ENCODE measurements at regions not wholly inside any gene's neighbourhood (a gene's known extent, or its start where the extent isn't known, plus 50 kb on each side); places are given as distances from the start of the nearest gene placed in this dataset.

DNA sequence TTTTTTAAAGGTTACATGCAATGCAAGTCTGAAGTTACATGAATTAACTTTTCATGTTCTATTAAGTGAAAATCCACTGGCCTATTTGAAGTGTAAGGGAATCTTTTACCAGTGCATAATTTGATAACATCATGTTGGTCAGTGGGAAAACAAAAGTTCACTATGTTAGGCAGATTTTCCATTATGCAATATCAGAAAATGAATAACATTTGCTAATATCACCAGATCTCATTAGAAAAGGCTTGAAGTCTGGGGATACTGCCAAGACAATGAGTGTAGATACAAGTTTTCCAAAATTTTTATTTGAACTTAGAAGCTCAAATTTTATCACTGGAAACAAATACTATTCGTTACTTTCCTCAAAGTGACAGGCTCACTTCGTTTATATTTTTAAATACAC is 296.4 kb upstream of the CDH4 start:
- ChIA-PET CTCF (interaction anchor here (1.0 kb wide), 1 partner anchor 24 kb away, joined by 3 read pairs; no protein-coding TSS in a partner anchor), POLR2A (no interaction called here)
- H3K4me1 ChIP-seq (ENCODE audit: control extremely low read depth in 1 of 4, control insufficient read depth in 4 of 4, insufficient read depth in 4 of 4, low read length in 3 of 4): no peaks in the 10 kb centered on the region
- H3K27me3 ChIP-seq (replicated peaks in 2 of 5; ENCODE audit: control insufficient read depth in 4 of 5, insufficient read depth in 5 of 5, low read length in 4 of 5): peaks cover 0 to 7% (median 0%) of the 10 kb centered on the region in 5 experiments
- peaks cover 0 to 3% (median 0%) of the 10 kb centered on the region in 5 experiments for H3K9me3 ChIP-seq (ENCODE audit: control extremely low read depth in 1 of 5, control insufficient read depth in 4 of 5, insufficient read depth in 2 of 5, low read depth in 1 of 5, low read length in 4 of 5)
- WGBS (ENCODE audit: insufficient coverage): no CpG with 5 or more reads among the region's 2 CpGs
- H3K4me3 ChIP-seq (ENCODE audit: control insufficient read depth in 1 of 7, extremely low read depth in 1 of 7, insufficient read depth in 4 of 7, low read depth in 2 of 7, low read length in 6 of 7): no peak overlapping the region
- H3K27ac ChIP-seq (ENCODE audit: insufficient read depth in 1 of 2, low read depth in 1 of 2, low read length in 2 of 2, poor library complexity in 1 of 2, severe bottlenecking in 2 of 2): no peak overlapping the region
- no peaks in the 10 kb centered on the region for H3K36me3 ChIP-seq (ENCODE audit: control insufficient read depth in 4 of 4, insufficient read depth in 4 of 4, low read length in 3 of 4)
- DNase-seq: no peak

GRCh38 chr20:60956194-60956593 is 295.9 kb upstream of the CDH4 start:
- H3K4me1 ChIP-seq (ENCODE audit: control extremely low read depth in 1 of 4, control insufficient read depth in 4 of 4, insufficient read depth in 4 of 4, low read length in 3 of 4): no peaks in the 10 kb centered on the region
- peaks cover 0 to 7% (median 0%) of the 10 kb centered on the region in 5 experiments for H3K27me3 ChIP-seq (replicated peaks in 2 of 5; ENCODE audit: control insufficient read depth in 4 of 5, insufficient read depth in 5 of 5, low read length in 4 of 5)
- POLR2A ChIA-PET: no interaction called here
- CTCF ChIA-PET: interaction anchor here (1.0 kb wide), 1 partner anchor 24 kb away, joined by 3 read pairs; no protein-coding TSS in a partner anchor
- H3K4me3 ChIP-seq (ENCODE audit: control insufficient read depth in 1 of 7, extremely low read depth in 1 of 7, insufficient read depth in 4 of 7, low read depth in 2 of 7, low read length in 6 of 7): no peak overlapping the region
- WGBS (ENCODE audit: insufficient coverage): 94% methylated on average over 3 of the region's 4 CpGs
- H3K36me3 ChIP-seq (ENCODE audit: control insufficient read depth in 4 of 4, insufficient read depth in 4 of 4, low read length in 3 of 4): no peaks in the 10 kb centered on the region
- H3K27ac ChIP-seq (ENCODE audit: insufficient read depth in 1 of 2, low read depth in 1 of 2, low read length in 2 of 2, poor library complexity in 1 of 2, severe bottlenecking in 2 of 2): no peak overlapping the region
- peaks cover 0 to 3% (median 0%) of the 10 kb centered on the region in 5 experiments for H3K9me3 ChIP-seq (ENCODE audit: control extremely low read depth in 1 of 5, control insufficient read depth in 4 of 5, insufficient read depth in 2 of 5, low read depth in 1 of 5, low read length in 4 of 5)
- DNase-seq: no peak

GRCh38 chr20:60957621-60958020 is 294.4 kb upstream of the CDH4 start:
- Histone ChIP-seq H3K27ac (ENCODE audit: insufficient read depth in 1 of 2, low read depth in 1 of 2, low read length in 2 of 2, poor library complexity in 1 of 2, severe bottlenecking in 2 of 2) (no peak overlapping the region), H3K4me3 (ENCODE audit: control insufficient read depth in 1 of 7, extremely low read depth in 1 of 7, insufficient read depth in 4 of 7, low read depth in 2 of 7, low read length in 6 of 7) (no peak overlapping the region), H3K36me3 (ENCODE audit: control insufficient read depth in 4 of 4, insufficient read depth in 4 of 4, low read length in 3 of 4) (no peaks in the 10 kb centered on the region), H3K4me1 (ENCODE audit: control extremely low read depth in 1 of 4, control insufficient read depth in 4 of 4, insufficient read depth in 4 of 4, low read length in 3 of 4) (no peaks in the 10 kb centered on the region), H3K9me3 (ENCODE audit: control extremely low read depth in 1 of 5, control insufficient read depth in 4 of 5, insufficient read depth in 2 of 5, low read depth in 1 of 5, low read length in 4 of 5) (peaks cover 0 to 3% (median 0%) of the 10 kb centered on the region in 5 experiments), H3K27me3 (replicated peaks in 2 of 5; ENCODE audit: control insufficient read depth in 4 of 5, insufficient read depth in 5 of 5, low read length in 4 of 5) (peaks cover 0 to 9% (median 0%) of the 10 kb centered on the region in 5 experiments)
- CTCF ChIA-PET: no interaction called here
- POLR2A ChIA-PET: no interaction called here
- 83% methylated on average over 3 of the region's 3 CpGs for WGBS (ENCODE audit: insufficient coverage)
- no peak for DNase-seq

DNA sequence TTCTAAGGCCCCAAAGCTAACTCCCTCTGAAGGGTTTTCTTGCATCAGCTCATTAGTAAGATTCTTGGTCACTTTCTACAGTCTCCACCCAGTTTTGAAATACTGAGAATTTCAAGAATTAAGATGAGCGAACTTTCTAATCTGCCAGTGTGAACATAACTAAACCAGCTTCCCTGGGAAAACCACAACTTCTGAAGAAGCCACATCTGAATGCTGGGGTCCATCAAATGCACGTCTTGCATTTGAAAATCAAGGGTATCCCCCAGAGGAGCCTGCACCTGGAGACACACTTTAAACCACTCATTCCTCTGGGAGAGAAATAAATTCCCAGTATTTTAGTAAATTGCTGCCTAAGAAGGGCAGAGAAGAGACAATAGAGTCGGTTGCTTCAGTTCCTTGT is 292.1 kb upstream of the CDH4 start:
- no peaks in the 10 kb centered on the region for H3K36me3 ChIP-seq (ENCODE audit: control insufficient read depth in 4 of 4, insufficient read depth in 4 of 4, low read length in 3 of 4)
- H3K27me3 ChIP-seq (replicated peaks in 2 of 5; ENCODE audit: control insufficient read depth in 4 of 5, insufficient read depth in 5 of 5, low read length in 4 of 5): peaks cover 0 to 9% (median 4%) of the 10 kb centered on the region in 5 experiments
- no peak for DNase-seq
- no peak overlapping the region for H3K27ac ChIP-seq (ENCODE audit: insufficient read depth in 1 of 2, low read depth in 1 of 2, low read length in 2 of 2, poor library complexity in 1 of 2, severe bottlenecking in 2 of 2)
- CTCF ChIA-PET: no interaction called here
- peaks cover 0 to 2% (median 0%) of the 10 kb centered on the region in 5 experiments for H3K9me3 ChIP-seq (ENCODE audit: control extremely low read depth in 1 of 5, control insufficient read depth in 4 of 5, insufficient read depth in 2 of 5, low read depth in 1 of 5, low read length in 4 of 5)
- POLR2A ChIA-PET: no interaction called here
- no peaks in the 10 kb centered on the region for H3K4me1 ChIP-seq (ENCODE audit: control extremely low read depth in 1 of 4, control insufficient read depth in 4 of 4, insufficient read depth in 4 of 4, low read length in 3 of 4)
- 100% methylated on average over 3 of the region's 3 CpGs for WGBS (ENCODE audit: insufficient coverage)
- H3K4me3 ChIP-seq (ENCODE audit: control insufficient read depth in 1 of 7, extremely low read depth in 1 of 7, insufficient read depth in 4 of 7, low read depth in 2 of 7, low read length in 6 of 7): no peak overlapping the region

DNA sequence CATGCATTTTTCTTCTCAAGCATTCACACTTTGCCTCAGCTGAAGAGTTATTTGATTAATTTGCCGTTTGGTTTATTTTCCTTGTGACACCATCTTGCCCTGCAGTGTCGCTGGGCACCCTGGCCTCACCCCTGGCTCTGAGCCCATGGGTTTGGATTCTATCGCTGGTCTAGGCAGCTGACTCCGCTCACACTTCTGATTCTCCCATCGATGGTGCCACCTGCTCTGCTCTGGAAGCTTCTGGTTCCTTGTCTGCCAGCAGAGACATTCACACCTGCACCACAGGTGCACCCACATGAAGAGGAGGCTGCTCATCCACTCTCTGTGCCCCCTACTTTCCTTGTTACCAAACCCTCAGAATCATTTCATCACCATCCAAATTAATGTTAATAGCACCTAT is 291.6 kb upstream of the CDH4 start:
- WGBS (ENCODE audit: insufficient coverage): 95% methylated on average over 2 of the region's 5 CpGs
- H3K36me3 ChIP-seq (ENCODE audit: control insufficient read depth in 4 of 4, insufficient read depth in 4 of 4, low read length in 3 of 4): no peaks in the 10 kb centered on the region
- POLR2A ChIA-PET: no interaction called here
- H3K27ac ChIP-seq (ENCODE audit: insufficient read depth in 1 of 2, low read depth in 1 of 2, low read length in 2 of 2, poor library complexity in 1 of 2, severe bottlenecking in 2 of 2): no peak overlapping the region
- peaks cover 0 to 9% (median 4%) of the 10 kb centered on the region in 5 experiments for H3K27me3 ChIP-seq (replicated peaks in 2 of 5; ENCODE audit: control insufficient read depth in 4 of 5, insufficient read depth in 5 of 5, low read length in 4 of 5)
- peaks cover 0 to 2% (median 0%) of the 10 kb centered on the region in 5 experiments for H3K9me3 ChIP-seq (ENCODE audit: control extremely low read depth in 1 of 5, control insufficient read depth in 4 of 5, insufficient read depth in 2 of 5, low read depth in 1 of 5, low read length in 4 of 5)
- DNase-seq: no peak
- CTCF ChIA-PET: no interaction called here
- no peak overlapping the region for H3K4me3 ChIP-seq (ENCODE audit: control insufficient read depth in 1 of 7, extremely low read depth in 1 of 7, insufficient read depth in 4 of 7, low read depth in 2 of 7, low read length in 6 of 7)
- H3K4me1 ChIP-seq (ENCODE audit: control extremely low read depth in 1 of 4, control insufficient read depth in 4 of 4, insufficient read depth in 4 of 4, low read length in 3 of 4): no peaks in the 10 kb centered on the region

GRCh38 chr20:60961551-60961950 is 290.5 kb upstream of the CDH4 start:
- H3K9me3 ChIP-seq (ENCODE audit: control extremely low read depth in 1 of 5, control insufficient read depth in 4 of 5, insufficient read depth in 2 of 5, low read depth in 1 of 5, low read length in 4 of 5): peaks cover 0 to 2% (median 0%) of the 10 kb centered on the region in 5 experiments
- peaks cover 0 to 9% (median 4%) of the 10 kb centered on the region in 5 experiments for H3K27me3 ChIP-seq (replicated peaks in 2 of 5; ENCODE audit: control insufficient read depth in 4 of 5, insufficient read depth in 5 of 5, low read length in 4 of 5)
- no peak for DNase-seq
- no peak overlapping the region for H3K27ac ChIP-seq (ENCODE audit: insufficient read depth in 1 of 2, low read depth in 1 of 2, low read length in 2 of 2, poor library complexity in 1 of 2, severe bottlenecking in 2 of 2)
- 100% methylated on average over 7 of the region's 7 CpGs for WGBS (ENCODE audit: insufficient coverage)
- no peaks in the 10 kb centered on the region for H3K4me1 ChIP-seq (ENCODE audit: control extremely low read depth in 1 of 4, control insufficient read depth in 4 of 4, insufficient read depth in 4 of 4, low read length in 3 of 4)
- ChIA-PET POLR2A (no interaction called here), CTCF (no interaction called here)
- no peak overlapping the region for H3K4me3 ChIP-seq (ENCODE audit: control insufficient read depth in 1 of 7, extremely low read depth in 1 of 7, insufficient read depth in 4 of 7, low read depth in 2 of 7, low read length in 6 of 7)
- H3K36me3 ChIP-seq (ENCODE audit: control insufficient read depth in 4 of 4, insufficient read depth in 4 of 4, low read length in 3 of 4): no peaks in the 10 kb centered on the region

DNA sequence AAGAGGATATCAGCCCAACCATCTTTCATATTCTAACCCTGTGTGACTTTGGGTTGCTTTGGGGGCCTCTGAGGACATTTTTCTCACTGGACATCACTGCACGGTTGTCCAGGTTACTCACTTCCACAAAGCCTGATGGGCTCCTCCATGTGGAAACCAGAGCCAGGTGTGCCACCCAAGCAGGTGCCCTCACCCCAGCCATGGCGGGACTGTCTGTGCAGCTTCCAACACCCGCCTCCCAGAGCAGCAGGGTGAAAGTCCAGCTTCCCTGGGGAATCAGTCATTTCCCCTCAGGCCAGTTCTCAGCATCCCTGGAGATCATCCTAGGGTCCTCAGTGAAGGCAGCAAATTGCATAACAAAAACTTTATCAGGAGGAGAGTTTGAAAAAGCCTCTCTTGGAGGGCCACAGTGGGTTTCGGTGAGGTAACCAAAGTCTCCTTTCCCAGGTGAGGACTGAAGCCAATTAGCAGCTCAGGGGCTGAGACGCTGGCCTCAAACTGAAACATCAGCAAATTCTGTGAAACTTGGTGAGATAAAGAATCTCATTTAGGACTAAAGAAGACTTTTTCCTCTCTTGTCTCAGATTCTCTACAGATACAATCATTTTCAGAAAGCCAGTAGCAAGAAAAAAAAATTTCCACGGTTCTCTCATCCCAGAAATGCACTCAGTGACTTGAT is 289.6 kb upstream of the CDH4 start:
- peaks cover 0 to 7% (median 4%) of the 10 kb centered on the region in 5 experiments for H3K27me3 ChIP-seq (replicated peaks in 2 of 5; ENCODE audit: control insufficient read depth in 4 of 5, insufficient read depth in 5 of 5, low read length in 4 of 5)
- no peak overlapping the region for H3K4me3 ChIP-seq (ENCODE audit: control insufficient read depth in 1 of 7, extremely low read depth in 1 of 7, insufficient read depth in 4 of 7, low read depth in 2 of 7, low read length in 6 of 7)
- CTCF ChIA-PET: no interaction called here
- no peaks in the 10 kb centered on the region for H3K36me3 ChIP-seq (ENCODE audit: control insufficient read depth in 4 of 4, insufficient read depth in 4 of 4, low read length in 3 of 4)
- H3K4me1 ChIP-seq (ENCODE audit: control extremely low read depth in 1 of 4, control insufficient read depth in 4 of 4, insufficient read depth in 4 of 4, low read length in 3 of 4): no peaks in the 10 kb centered on the region
- 87% methylated on average over 3 of the region's 6 CpGs for WGBS (ENCODE audit: insufficient coverage)
- POLR2A ChIA-PET: no interaction called here
- H3K27ac ChIP-seq (ENCODE audit: insufficient read depth in 1 of 2, low read depth in 1 of 2, low read length in 2 of 2, poor library complexity in 1 of 2, severe bottlenecking in 2 of 2): no peak overlapping the region
- peaks cover 0 to 2% (median 0%) of the 10 kb centered on the region in 5 experiments for H3K9me3 ChIP-seq (ENCODE audit: control extremely low read depth in 1 of 5, control insufficient read depth in 4 of 5, insufficient read depth in 2 of 5, low read depth in 1 of 5, low read length in 4 of 5)
- DNase-seq: no peak

Measured in common myeloid progenitor, CD34-positive (primary cell).